ENCODE measurements at regions not wholly inside any gene's neighbourhood (a gene's known extent, or its start where the extent isn't known, plus 50 kb on each side); places are given as distances from the start of the nearest gene placed in this dataset.

GRCh38 chr13:66113882-66114526 lies 1116.1 kb downstream of the PCDH9 start:
- DNase-seq (ENCODE audit: low read depth), result peak; percentile 80
- TF ChIP-seq CTCF (conservative IDR thresholded peaks at IDR 0.05; ENCODE audit: control insufficient read depth, insufficient read depth, low read depth, low read length), result no peak
- no peak overlapping the region for H3K4me3 ChIP-seq (ENCODE audit: control insufficient read depth, low read depth, low read length)

DNA sequence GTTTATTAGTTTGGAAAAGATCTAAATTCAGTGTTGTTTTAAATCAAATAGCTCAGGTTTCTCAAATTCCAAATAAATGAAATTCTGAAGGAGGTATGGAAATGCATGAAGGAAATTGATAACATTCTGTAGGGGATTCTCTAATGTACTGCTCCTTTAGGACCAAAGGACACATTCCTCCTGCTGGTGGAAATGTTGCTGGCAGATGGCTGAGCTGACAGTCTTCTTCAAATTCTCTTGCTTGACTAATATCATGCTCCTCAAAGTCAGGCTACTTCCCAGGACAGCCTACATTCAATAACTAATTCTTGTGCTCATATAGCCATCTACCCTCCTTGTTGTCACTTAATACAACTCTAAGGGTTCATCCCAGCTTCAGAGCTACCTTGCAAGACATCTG lies 1118.5 kb downstream of the PCDH9 start:
- no peak for TF ChIP-seq CTCF (conservative IDR thresholded peaks at IDR 0.05; ENCODE audit: control insufficient read depth, insufficient read depth, low read depth, low read length)
- H3K4me3 ChIP-seq (ENCODE audit: control insufficient read depth, low read depth, low read length), result no peak overlapping the region
- DNase-seq (ENCODE audit: low read depth), result no peak

- no peak for DNase-seq (ENCODE audit: low read depth)
- no peak overlapping the region for H3K4me3 ChIP-seq (ENCODE audit: control insufficient read depth, low read depth, low read length)
- TF ChIP-seq CTCF (conservative IDR thresholded peaks at IDR 0.05; ENCODE audit: control insufficient read depth, insufficient read depth, low read depth, low read length), result no peak
Observed at GRCh38 chr13:66106246-66106645, 1123.9 kb downstream of the PCDH9 start.

DNA sequence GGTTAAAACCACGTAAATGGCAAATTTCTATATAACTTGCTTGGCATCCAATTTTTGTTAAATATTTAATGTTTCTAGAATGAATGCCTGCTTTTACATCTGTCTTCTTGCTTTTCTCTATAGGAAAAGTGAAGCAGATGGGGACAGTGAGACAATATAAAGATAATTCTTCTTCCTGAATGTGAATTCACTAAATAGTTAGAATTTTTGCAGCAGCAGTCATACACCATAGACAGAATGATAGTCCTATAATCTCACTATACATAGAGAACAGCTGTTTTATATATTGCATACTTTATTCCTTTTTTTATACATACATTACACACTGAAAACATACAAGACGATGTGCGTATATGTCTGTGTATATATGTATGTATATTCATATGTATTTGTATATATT lies 1127.3 kb downstream of the PCDH9 start:
- no peak for DNase-seq (ENCODE audit: low read depth)
- TF ChIP-seq CTCF (conservative IDR thresholded peaks at IDR 0.05; ENCODE audit: control insufficient read depth, insufficient read depth, low read depth, low read length), result no peak
- H3K4me3 ChIP-seq (ENCODE audit: control insufficient read depth, low read depth, low read length), result no peak overlapping the region

DNA sequence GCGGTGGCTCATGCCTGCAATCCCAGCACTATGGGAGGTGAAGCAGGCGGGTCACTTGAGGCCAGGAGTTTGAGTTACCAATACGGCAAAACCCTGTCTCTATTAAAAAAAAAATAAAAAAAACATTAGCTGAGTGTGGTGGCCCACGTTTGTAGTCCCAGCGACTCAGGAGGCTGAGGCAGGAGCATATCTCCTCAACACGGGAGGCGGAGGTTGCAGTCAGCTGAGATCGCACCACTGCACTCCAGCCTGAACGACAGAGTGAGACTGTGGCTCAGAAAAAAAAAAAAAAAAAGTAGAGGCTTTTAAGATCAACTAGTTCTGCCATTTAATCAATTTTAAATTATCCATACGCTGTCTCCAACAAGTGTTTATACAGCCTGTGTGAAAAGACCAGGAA lies 1130.3 kb downstream of the PCDH9 start:
- no peak for TF ChIP-seq CTCF (conservative IDR thresholded peaks at IDR 0.05; ENCODE audit: control insufficient read depth, insufficient read depth, low read depth, low read length)
- DNase-seq (ENCODE audit: low read depth), result no peak
- H3K4me3 ChIP-seq (ENCODE audit: control insufficient read depth, low read depth, low read length), result no peak overlapping the region

- no peak overlapping the region for H3K4me3 ChIP-seq (ENCODE audit: control insufficient read depth, low read depth, low read length)
- TF ChIP-seq CTCF (conservative IDR thresholded peaks at IDR 0.05; ENCODE audit: control insufficient read depth, insufficient read depth, low read depth, low read length), result no peak
- DNase-seq (ENCODE audit: low read depth), result no peak
Observed at GRCh38 chr13:66098931-66099628, 1131.1 kb downstream of the PCDH9 start.

Measured in fibroblast of mammary gland (primary cell).